Ishikawa (cell line): ENCODE measurements at regions not wholly inside any gene's neighbourhood (a gene's known extent, or its start where the extent isn't known, plus 50 kb on each side); places are given as distances from the start of the nearest gene placed in this dataset.

Experiments used
- CEBPB ChIP-seq: IDR thresholded peaks from 2 replicates; pipeline ENCODE4 v1.6.1; 2012
- EGR1 ChIP-seq: IDR thresholded peaks from 2 replicates; pipeline ENCODE4 v1.6.1; 2012
- EP300 ChIP-seq: IDR thresholded peaks from 2 replicates; pipeline ENCODE4 v1.6.1; 2012; ENCODE audit warnings: borderline replicate concordance
- MAX ChIP-seq: IDR thresholded peaks from 2 replicates; pipeline ENCODE4 v1.6.1; 2012
- TAF1 ChIP-seq: IDR thresholded peaks from 2 replicates; pipeline ENCODE4 v1.6.1; 2012; ENCODE audit warnings: low read depth, mild to moderate bottlenecking
- TEAD4 ChIP-seq: IDR thresholded peaks from 2 replicates; pipeline ENCODE4 v1.6.1; 2012
- USF1 ChIP-seq: IDR thresholded peaks from 2 replicates; pipeline ENCODE4 v1.6.1; 2012
- YY1 ChIP-seq: IDR thresholded peaks from 2 replicates; pipeline ENCODE4 v1.6.1; 2012; ENCODE audit warnings: low read depth
- TF ChIP-seq, protein P1 (sequence below): IDR thresholded peaks from 2 replicates; pipeline ENCODE4 v1.6.1; 2012; ENCODE audit warnings: low read depth, mild to moderate bottlenecking

DNA sequence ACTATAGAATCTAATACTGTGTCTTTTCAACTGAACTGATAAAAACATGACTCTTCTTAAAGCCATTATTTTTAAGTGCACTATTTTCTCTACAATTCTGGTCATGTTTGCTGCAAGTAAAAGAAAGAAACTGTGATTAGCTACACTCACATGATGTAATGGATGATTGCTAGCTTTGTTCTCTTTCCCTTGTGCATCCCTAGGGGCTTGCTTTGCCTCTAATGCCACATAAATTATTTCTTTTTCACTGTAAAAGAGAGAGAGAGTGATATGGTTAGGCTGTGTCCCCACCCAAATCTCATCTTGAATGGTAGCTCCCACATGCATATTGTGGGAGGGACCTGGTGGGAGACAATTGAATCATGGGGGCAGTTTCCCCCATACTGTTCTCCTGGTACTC is 630.2 kb upstream of the NR3C2 start:
- TF ChIP-seq TAF1: no peak
- TF ChIP-seq CEBPB: no peak
- TF ChIP-seq MAX: no peak
- TF ChIP-seq USF1: no peak
- TF ChIP-seq EP300: no peak
- no peak for TF ChIP-seq YY1
- TF ChIP-seq, protein P1, sequence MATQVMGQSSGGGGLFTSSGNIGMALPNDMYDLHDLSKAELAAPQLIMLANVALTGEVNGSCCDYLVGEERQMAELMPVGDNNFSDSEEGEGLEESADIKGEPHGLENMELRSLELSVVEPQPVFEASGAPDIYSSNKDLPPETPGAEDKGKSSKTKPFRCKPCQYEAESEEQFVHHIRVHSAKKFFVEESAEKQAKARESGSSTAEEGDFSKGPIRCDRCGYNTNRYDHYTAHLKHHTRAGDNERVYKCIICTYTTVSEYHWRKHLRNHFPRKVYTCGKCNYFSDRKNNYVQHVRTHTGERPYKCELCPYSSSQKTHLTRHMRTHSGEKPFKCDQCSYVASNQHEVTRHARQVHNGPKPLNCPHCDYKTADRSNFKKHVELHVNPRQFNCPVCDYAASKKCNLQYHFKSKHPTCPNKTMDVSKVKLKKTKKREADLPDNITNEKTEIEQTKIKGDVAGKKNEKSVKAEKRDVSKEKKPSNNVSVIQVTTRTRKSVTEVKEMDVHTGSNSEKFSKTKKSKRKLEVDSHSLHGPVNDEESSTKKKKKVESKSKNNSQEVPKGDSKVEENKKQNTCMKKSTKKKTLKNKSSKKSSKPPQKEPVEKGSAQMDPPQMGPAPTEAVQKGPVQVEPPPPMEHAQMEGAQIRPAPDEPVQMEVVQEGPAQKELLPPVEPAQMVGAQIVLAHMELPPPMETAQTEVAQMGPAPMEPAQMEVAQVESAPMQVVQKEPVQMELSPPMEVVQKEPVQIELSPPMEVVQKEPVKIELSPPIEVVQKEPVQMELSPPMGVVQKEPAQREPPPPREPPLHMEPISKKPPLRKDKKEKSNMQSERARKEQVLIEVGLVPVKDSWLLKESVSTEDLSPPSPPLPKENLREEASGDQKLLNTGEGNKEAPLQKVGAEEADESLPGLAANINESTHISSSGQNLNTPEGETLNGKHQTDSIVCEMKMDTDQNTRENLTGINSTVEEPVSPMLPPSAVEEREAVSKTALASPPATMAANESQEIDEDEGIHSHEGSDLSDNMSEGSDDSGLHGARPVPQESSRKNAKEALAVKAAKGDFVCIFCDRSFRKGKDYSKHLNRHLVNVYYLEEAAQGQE: no peak
- no peak for TF ChIP-seq TEAD4
- TF ChIP-seq EGR1: no peak
